Uterus (tissue), 3 donors: ENCODE measurements at regions not wholly inside any gene's neighbourhood (a gene's known extent, or its start where the extent isn't known, plus 50 kb on each side); places are given as distances from the start of the nearest gene placed in this dataset.
"Not testable (repeated sequence)": the region's sequence is repeated elsewhere in the genome, so short reads cannot be mapped to it uniquely, and the experiment has no call there.

Source experiments
- DNase-seq, 2 donors: peaks; one replicate each; pipeline ENCODE4 v3.0.0-alpha.2; 2019 to 2020
- H3K27ac ChIP-seq, 2 donors: fragments of 200-600 bp; sonication (generic); 1 replicate in 1 of 2; 2 replicates in 1 of 2; pipeline ENCODE4 v1.5.1; 2016 to 2018
- H3K27me3 ChIP-seq, 2 donors: fragments of 200-600 bp; sonication (generic); one replicate each; pipeline ENCODE4 v1.5.1; 2018 to 2019; ENCODE audit warnings: control low read depth in 1 of 2
- H3K36me3 ChIP-seq, 2 donors: fragments of 200-600 bp; sonication (generic); one replicate each; pipeline ENCODE4 v1.5.1; 2019; ENCODE audit warnings: control low read depth in 1 of 2
- H3K4me1 ChIP-seq, 2 donors: fragments of 200-600 bp; sonication (generic); one replicate each; pipeline ENCODE4 v1.5.1; 2018 to 2019; ENCODE audit warnings: control low read depth in 1 of 2
- H3K4me3 ChIP-seq, 2 donors: fragments of 200-600 bp; sonication (generic); 1 replicate in 1 of 2; 2 replicates in 1 of 2; pipeline ENCODE4 v1.5.1; 2018 to 2019; ENCODE audit warnings: mild to moderate bottlenecking in 1 of 2
- H3K9me3 ChIP-seq, 2 donors: fragments of 200-600 bp; sonication (generic); one replicate each; pipeline ENCODE4 v1.5.1; 2019; ENCODE audit warnings: control low read depth in 1 of 2
- CTCF ChIP-seq, 4 experiments: fragments of 200-600 bp in 2 of 4; fragments of 450-650 bp in 2 of 4; sonication (generic) in 2 of 4; IDR thresholded peaks; one replicate each; pipeline ENCODE4 v1.5.1; 2016 to 2019; ENCODE audit warnings: antibody characterized with exemption in 4 of 4, mild to moderate bottlenecking in 2 of 4, moderate library complexity in 1 of 4
- POLR2A ChIP-seq, 2 donors: fragments of 450-650 bp; IDR thresholded peaks; one replicate each; pipeline ENCODE4 v1.6.1; 2016; ENCODE audit warnings: antibody characterized with exemption in 2 of 2, mild to moderate bottlenecking in 1 of 2, moderate library complexity in 1 of 2
- intact Hi-C: fragments of 100-400 bp; cut with DNase I; formaldehyde crosslinking; loops from one replicate; pipeline ENCODE4 v1.15.1; 2023; ENCODE audit warnings: low total_unique reads
- donor health status: DM: yes; HTN: yes; CAD: no.

- TF ChIP-seq CTCF (IDR thresholded peaks at IDR 0.05) = no peak
- TF ChIP-seq POLR2A (IDR thresholded peaks at IDR 0.05) = no peak
- H3K27ac ChIP-seq = no peak overlapping the region
- peaks cover 0 to 4% of the 10 kb centered on the region in 2 donors for H3K9me3 ChIP-seq
- no peak overlapping the region for H3K4me3 ChIP-seq
- intact Hi-C loops = no loop called here
- H3K27me3 ChIP-seq = no peaks in the 10 kb centered on the region
- no peaks in the 10 kb centered on the region for H3K4me1 ChIP-seq
- no peaks in the 10 kb centered on the region for H3K36me3 ChIP-seq
- no peak for DNase-seq
These were observed 135.2 kb downstream of the PCSK1 start for GRCh38 chr5:96297867-96298266.

- peaks cover 0 to 4% of the 10 kb centered on the region in 2 donors for H3K9me3 ChIP-seq
- no peak overlapping the region for H3K4me3 ChIP-seq
- no peak for DNase-seq
- H3K27me3 ChIP-seq = no peaks in the 10 kb centered on the region
- no peak overlapping the region for H3K27ac ChIP-seq
- H3K36me3 ChIP-seq = no peaks in the 10 kb centered on the region
- TF ChIP-seq CTCF (IDR thresholded peaks at IDR 0.05) = no peak
- TF ChIP-seq POLR2A (IDR thresholded peaks at IDR 0.05) = no peak
- intact Hi-C loops = no loop called here
- no peaks in the 10 kb centered on the region for H3K4me1 ChIP-seq
These were observed 135.8 kb downstream of the PCSK1 start for GRCh38 chr5:96297290-96297689.

GRCh38 chr5:96294884-96295202, 138.2 kb downstream of the PCSK1 start:
- intact Hi-C loops = no loop called here

GRCh38 chr5:96293966-96294883, 138.8 kb downstream of the PCSK1 start:
- Histone ChIP-seq H3K36me3 (no peaks in the 10 kb centered on the region), H3K9me3 (no peaks in the 10 kb centered on the region), H3K27me3 (no peaks in the 10 kb centered on the region), H3K4me1 (no peaks in the 10 kb centered on the region), H3K27ac (no peak overlapping the region), H3K4me3 (no peak overlapping the region)
- TF ChIP-seq POLR2A (IDR thresholded peaks at IDR 0.05) = no peak
- DNase-seq = no peak
- intact Hi-C loops = no loop called here

More at GRCh38 chr5:96294884-96295202, 138.2 kb downstream of the PCSK1 start:
- Histone ChIP-seq H3K27me3 (no peaks in the 10 kb centered on the region), H3K9me3 (no peaks in the 10 kb centered on the region), H3K27ac (no peak overlapping the region), H3K4me3 (no peak overlapping the region), H3K4me1 (no peaks in the 10 kb centered on the region), H3K36me3 (no peaks in the 10 kb centered on the region)
- no peak for TF ChIP-seq POLR2A (IDR thresholded peaks at IDR 0.05)
- TF ChIP-seq CTCF (IDR thresholded peaks at IDR 0.05) = no peak
- no peak for DNase-seq

GRCh38 chr5:96292582-96293247, 140.3 kb downstream of the PCSK1 start:
- H3K36me3 ChIP-seq = no peaks in the 10 kb centered on the region
- intact Hi-C loops = no loop called here
- no peaks in the 10 kb centered on the region for H3K27me3 ChIP-seq
- no peak overlapping the region for H3K27ac ChIP-seq
- no peak for DNase-seq
- H3K9me3 ChIP-seq = no peaks in the 10 kb centered on the region
- H3K4me1 ChIP-seq = no peaks in the 10 kb centered on the region
- TF ChIP-seq CTCF (IDR thresholded peaks at IDR 0.05) = no peak
- no peak for TF ChIP-seq POLR2A (IDR thresholded peaks at IDR 0.05)
- H3K4me3 ChIP-seq = no peak overlapping the region

GRCh38 chr5:96289287-96289686, 143.8 kb downstream of the PCSK1 start:
- H3K27me3 ChIP-seq, DNase-seq, intact Hi-C loops, H3K27ac ChIP-seq, H3K9me3 ChIP-seq, H3K4me3 ChIP-seq, H3K4me1 ChIP-seq, H3K36me3 ChIP-seq: not testable (repeated sequence)
